ENCODE measurements at regions not wholly inside any gene's neighbourhood (a gene's known extent, or its start where the extent isn't known, plus 50 kb on each side); places are given as distances from the start of the nearest gene placed in this dataset.

DNA sequence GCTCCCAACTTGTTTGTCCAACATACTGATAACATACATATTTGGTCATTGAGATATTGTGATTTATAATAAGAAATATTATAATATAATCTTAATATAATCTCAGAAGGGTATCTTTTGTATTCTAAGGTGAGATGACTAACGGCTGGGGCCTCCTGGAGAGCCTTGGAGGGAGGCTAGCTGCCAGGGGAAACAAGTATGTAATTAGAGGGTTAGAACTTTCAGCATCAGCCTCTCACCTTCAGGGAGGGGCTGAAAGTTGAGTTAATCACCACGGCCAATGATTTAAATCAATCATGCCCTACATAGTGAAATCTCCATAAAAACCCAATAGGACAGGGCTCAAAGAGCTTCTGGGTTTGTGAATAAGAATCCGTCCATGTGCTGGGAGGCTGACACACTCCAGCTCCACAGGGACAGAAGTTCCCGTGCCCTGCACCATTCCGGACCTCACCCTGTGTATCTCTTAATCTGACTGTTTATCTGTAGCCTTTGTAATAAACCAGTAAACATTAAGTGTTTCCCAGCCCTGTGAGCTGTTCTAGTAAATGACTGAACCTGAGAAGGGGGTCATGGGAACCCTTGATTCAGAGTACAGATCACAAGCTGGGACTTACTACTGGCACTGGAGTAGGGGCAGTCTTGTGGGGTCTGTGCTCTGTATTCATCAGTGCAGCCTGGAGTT lies 86.3 kb upstream of the STEAP1B start:
- FAIRE-seq = no peak

GRCh38 chr7:22584179-22584578 lies 84.2 kb upstream of the STEAP1B start:
- no peak for FAIRE-seq

- no peak for FAIRE-seq
These were observed 83.1 kb upstream of the STEAP1B start for GRCh38 chr7:22582863-22583622.

DNA sequence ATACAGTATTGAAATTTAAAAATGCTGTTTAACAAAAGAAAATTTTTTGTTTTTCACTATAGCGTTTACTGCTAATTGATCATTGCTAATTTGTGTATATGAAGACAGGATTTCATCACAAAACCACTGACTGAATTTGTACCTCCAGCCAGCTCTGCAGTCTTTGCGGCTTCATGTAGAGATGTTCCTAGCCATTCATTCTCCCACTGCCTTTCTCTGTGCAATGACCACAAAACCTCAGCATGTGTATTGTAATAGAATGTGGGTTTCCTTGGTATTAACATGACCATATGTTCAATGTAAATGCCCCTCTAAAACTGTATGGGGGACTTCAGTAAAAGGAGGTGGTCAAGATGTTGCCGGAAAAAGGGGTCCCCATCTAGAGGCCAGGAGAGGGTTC lies 81.1 kb upstream of the STEAP1B start:
- FAIRE-seq = no peak

GRCh38 chr7:22579961-22580360 lies 80.0 kb upstream of the STEAP1B start:
- no peak for FAIRE-seq

- FAIRE-seq = no peak
These were observed 78.2 kb upstream of the STEAP1B start for GRCh38 chr7:22578007-22578733.

DNA sequence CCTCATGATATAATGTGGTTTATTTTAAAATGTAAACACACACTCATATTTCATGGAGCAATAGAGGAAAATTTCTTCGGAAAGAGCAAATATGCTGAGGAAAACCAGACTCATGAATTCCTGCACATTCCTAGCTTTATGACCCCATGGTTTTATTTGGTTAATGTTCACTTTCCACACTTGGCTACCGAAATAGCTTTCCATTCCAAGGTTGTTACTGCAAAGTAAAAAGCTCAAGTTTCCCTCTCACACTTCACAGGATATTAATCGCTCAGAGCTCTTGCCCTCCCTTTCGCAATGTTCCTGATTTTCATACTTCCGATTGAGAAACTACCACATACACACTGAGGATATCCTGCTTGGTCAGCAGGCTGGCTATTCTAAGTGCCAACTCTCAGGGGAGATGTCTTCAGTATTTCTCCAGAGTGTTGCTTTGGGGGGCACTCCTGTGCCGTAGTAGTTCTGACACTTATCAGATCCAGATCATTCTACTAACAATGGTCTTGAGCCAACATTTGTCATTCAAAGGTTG lies 77.5 kb upstream of the STEAP1B start:
- no peak for FAIRE-seq

DNA sequence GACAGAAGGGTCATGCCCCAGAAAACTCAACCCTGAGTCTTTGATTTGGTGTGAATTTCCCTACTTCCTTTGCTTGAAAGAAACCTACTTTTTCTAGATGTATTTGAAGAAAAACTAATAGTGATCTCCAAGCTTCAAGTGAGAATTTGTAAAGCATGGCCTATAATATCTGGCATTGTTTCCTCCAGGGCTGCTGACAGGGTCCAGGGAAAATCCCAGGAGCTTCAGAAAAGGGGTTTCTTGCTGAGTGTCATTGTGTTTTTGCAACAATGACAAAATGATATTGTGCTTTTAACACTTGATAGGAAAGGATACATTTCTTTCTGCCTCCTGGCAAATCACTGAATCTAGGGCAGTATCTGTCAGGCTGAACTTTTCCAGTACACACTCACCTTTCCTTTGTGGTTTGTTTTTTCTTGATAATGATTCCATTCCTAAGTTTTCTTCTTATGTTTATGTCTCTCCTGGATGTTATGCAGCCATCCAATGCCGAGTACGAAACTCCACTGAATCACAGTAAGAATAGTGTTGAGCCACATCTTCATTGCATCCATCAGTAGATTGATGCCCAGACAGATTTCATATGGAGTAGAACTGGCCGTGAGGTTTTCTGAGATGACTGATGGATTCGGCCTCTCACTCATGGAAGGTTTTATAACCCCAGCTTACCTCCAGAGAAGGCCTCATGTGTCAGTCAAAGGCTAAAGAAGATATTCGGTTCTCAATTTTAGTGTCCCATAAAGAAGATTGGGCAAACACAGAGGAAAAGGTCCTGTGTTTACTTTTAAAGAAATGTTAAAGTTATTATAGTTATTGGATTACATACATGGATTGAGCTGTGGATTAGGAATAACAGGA lies 76.9 kb upstream of the STEAP1B start:
- FAIRE-seq = no peak

DNA sequence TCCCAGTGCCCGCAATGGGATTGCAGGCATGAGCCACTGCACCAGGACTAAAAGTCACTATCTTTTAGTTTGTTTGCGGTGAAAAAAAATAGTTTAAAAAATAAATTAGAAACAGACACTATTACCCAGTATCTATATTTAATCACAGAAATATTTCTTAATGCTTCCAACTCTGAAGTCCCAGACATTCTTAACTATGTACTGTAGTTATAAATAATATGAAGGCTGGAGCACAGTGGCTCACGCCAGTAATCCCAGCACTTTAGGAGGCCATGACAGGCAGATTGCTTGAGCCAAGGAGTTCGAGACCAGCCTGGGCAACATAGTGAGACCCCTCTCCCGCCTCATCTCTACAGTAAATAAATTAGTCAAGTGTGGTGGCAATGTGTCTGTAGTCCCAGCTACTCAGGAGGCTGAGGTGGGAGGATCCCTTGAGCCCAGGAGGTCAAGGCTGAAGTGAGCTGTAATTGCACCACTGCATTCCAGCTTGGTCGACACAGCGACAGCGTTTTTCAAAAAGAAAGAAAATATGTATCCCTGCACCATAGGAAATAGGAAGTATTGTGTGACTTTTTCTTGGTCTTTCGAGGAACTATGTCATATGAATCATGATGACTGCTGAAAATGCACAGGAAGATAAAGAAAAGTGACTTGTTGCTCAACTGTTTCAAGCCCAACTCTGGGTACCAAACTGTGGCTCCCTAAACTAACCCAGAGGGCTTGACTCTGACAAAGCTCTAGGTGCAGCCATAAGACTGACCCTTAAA lies 74.9 kb upstream of the STEAP1B start:
- no peak for FAIRE-seq

- FAIRE-seq = no peak
These were observed 72.9 kb upstream of the STEAP1B start for GRCh38 chr7:22572937-22573336.

DNA sequence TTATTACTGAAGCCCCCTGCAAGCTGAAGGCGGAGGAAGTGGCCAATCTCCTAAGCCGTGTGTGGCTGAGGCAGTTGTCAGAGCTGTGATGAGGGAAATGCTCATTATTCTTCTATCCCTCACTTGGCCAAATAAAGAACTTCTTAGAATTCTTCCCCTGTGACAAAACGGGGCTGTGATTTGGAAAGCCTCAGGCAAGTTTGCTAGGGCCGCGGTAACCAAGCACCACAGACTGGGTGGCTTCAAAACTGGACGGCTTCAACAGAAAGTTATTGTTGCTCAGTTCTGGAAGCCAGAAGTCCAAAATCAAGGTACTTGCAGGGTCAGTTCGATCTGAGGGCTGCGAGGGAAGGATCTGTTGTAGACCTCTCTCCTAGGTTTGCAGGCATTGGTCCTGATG lies 72.3 kb upstream of the STEAP1B start:
- no peak for FAIRE-seq

GRCh38 chr7:22571766-22572165 lies 71.8 kb upstream of the STEAP1B start:
- FAIRE-seq = no peak

DNA sequence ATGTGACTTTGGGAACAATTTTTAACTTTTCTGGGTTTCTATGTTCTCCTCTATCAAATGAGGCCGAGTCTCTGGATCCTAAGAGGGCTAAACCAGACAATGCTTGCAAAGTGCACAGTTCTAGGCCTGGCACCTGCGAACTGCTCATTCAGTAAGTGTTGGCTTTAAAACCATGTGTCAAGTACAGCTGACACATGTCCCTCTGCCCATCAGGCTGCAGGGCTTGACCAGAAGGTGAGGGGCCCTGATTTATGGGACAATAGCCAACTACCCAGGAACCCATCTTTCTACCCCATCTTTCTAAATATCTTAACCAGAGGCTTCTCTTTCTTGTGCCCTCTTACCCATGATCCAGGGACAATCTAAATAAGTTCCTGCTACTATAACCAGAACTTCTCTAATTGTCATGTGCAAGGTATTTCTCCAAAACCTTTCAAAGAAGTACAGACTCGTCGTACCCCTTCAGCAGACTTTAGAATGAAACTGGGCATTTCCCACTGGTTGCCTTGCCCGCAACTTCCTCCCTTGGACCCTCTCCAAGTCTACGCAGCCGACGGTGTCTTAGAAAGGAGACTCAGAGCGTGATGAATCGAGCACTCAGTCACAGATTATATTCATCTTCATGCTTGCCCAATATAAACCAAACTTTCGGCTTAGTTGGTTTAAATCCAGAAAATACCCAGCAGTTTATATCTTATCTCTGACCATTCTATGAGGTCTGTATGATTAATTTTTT lies 69.8 kb upstream of the STEAP1B start:
- no peak for FAIRE-seq

- no peak for FAIRE-seq
These were observed 66.6 kb upstream of the STEAP1B start for GRCh38 chr7:22566592-22566991.

DNA sequence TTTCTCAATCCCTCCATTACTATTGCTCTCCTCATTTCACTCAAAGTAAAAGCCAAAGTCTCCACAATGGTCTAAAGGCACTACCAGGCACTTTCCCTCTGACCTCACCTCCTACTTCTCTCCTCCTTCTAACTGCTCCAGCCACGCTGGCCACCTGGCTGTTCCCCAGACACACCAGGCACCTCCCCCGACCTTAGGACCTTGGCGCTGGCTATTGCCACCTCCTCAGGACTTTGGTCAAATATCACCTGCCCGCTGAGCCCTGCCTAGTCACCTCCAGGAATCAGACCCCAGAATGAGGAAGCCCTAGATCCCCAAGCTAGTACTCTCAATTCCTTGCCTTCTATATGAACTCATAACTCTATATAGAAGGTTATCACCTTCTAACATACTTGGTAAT lies 66.2 kb upstream of the STEAP1B start:
- no peak for FAIRE-seq

DNA sequence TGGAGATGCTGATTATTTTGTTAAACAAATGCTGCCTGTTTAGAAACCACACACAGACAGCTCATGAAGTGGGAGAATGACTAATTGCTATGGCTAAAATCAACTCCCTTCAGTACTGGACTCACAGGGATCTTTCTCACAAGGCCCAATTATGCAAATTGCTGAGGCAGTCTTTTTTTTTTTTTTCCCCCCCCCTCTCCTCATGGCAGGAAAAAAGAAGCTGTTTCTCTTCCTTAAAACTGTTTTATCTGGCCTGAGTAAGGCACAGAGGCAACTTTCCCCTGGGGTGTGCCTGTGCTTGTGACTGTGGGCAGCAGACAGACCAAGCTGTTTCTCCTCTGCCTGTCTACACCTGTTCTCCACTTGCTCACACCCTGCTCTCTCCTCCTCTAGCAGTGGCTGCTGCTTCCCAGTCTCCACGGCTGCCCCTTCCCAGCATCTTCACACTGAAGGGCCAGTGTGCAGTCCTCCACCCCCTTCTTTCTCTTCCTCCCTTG lies 65.4 kb upstream of the STEAP1B start:
- no peak for FAIRE-seq

DNA sequence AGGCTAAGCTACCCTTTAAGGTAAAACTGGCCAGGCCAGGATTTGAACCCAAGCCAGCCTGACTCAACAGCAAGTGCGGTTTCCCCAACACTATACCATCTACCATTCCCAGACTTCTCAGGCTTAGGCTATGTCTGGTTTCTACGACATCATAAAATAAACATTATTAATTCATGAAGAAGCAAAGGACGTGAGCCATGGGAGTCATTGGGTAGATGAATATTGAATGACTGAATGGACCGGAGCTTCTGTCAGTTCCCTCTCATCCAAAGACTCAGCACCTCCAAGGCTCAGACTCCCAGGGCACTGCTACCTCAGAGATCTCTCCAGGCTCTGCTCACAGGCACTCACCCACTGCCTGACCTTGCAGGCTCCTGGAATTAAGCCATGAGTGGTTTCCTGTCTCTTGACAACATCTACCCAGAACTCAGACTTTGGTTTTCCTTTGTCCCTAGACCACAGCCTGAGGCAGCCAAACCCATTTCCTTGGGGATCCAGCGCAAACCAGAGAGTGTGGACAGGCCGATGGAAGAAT lies 64.6 kb upstream of the STEAP1B start:
- no peak for FAIRE-seq

GRCh38 chr7:22563621-22564241 lies 63.7 kb upstream of the STEAP1B start:
- FAIRE-seq = no peak

GRCh38 chr7:22563032-22563501 lies 63.1 kb upstream of the STEAP1B start:
- no peak for FAIRE-seq

Measured in A204.1 (cell line).